B cell (primary cell): ENCODE measurements at regions not wholly inside any gene's neighbourhood (a gene's known extent, or its start where the extent isn't known, plus 50 kb on each side); places are given as distances from the start of the nearest gene placed in this dataset.

Source experiments
- EZH2 ChIP-seq: IDR thresholded peaks from 2 replicates; pipeline ENCODE4 v1.6.1; 2012; ENCODE audit warnings: borderline replicate concordance, low read depth, mild to moderate bottlenecking, moderate library complexity, low read length; ENCODE audit not compliant: insufficient read depth, poor library complexity, severe bottlenecking
- TF ChIP-seq, protein P1 (sequence below): fragments of 200-600 bp; IDR thresholded peaks from one replicate; pipeline ENCODE4 v1.8.0; 2022; ENCODE audit warnings: antibody characterized with exemption, mild to moderate bottlenecking

DNA sequence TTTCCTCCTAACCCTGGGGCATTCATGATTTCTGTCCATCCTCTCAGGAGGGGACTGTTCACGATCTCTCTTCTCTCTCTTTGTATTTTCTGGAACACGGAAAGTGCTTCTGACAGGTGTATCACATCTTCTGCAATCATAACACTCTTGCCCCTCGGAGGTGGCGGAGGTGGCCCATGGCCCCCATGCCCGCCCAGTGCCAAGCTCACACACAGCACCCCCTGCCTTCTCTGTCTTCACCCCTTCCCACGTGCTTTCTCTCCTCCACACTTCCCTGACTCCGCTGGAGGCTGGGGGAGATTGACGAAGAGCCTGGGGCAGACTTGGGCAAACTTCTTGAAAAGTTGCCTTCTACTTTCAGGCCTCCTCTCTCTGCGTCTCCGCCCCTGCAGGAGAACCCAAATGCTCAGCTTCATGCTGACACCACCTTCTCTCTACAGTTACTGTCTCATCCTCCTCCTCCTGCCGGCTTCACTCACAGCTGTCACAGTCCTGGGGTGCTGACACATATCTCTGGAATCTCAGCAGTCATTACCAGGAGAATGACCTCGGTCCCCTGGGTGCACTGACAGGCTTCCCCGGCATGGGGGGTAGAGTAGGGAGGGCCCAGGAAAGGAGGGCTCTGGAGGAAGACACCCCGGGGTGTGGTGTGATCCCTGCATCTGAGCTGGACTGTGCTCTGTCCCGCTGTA is 127.1 kb downstream of the ENGASE start:
- TF ChIP-seq, protein P1, sequence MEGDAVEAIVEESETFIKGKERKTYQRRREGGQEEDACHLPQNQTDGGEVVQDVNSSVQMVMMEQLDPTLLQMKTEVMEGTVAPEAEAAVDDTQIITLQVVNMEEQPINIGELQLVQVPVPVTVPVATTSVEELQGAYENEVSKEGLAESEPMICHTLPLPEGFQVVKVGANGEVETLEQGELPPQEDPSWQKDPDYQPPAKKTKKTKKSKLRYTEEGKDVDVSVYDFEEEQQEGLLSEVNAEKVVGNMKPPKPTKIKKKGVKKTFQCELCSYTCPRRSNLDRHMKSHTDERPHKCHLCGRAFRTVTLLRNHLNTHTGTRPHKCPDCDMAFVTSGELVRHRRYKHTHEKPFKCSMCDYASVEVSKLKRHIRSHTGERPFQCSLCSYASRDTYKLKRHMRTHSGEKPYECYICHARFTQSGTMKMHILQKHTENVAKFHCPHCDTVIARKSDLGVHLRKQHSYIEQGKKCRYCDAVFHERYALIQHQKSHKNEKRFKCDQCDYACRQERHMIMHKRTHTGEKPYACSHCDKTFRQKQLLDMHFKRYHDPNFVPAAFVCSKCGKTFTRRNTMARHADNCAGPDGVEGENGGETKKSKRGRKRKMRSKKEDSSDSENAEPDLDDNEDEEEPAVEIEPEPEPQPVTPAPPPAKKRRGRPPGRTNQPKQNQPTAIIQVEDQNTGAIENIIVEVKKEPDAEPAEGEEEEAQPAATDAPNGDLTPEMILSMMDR: no peak
- TF ChIP-seq EZH2: no peak
